ENCODE measurements at regions not wholly inside any gene's neighbourhood (a gene's known extent, or its start where the extent isn't known, plus 50 kb on each side); places are given as distances from the start of the nearest gene placed in this dataset.

DNA sequence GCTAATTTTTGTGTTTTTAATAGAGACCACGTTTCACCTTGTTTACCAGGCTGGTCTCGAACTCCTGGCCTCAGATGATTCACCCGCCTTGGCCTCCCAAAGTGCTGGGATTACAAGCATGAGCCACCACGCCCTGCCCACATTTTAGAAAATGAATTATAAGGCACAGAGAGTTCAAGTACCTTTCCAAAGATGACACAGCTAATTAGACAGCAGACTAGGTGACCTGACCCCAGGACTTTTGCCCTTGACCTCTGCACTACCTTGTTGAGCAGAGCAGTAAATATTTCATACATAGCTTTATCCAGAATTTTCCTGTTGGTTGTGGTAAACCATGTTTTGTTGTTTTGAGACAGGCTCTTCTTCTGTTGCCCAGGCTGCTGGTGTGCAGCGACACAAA lies 131.3 kb upstream of the KCTD7 start:
- TF ChIP-seq CTCF (IDR thresholded peaks at IDR 0.05): no peak
- no peak for TF ChIP-seq POLR2A (IDR thresholded peaks at IDR 0.05)

Data from right lobe of liver (tissue), 4 donors.